ENCODE measurements at regions not wholly inside any gene's neighbourhood (a gene's known extent, or its start where the extent isn't known, plus 50 kb on each side); places are given as distances from the start of the nearest gene placed in this dataset.
A peak's percentile ranks its signal among the peaks of the same experiment; 100 is the strongest.

DNA sequence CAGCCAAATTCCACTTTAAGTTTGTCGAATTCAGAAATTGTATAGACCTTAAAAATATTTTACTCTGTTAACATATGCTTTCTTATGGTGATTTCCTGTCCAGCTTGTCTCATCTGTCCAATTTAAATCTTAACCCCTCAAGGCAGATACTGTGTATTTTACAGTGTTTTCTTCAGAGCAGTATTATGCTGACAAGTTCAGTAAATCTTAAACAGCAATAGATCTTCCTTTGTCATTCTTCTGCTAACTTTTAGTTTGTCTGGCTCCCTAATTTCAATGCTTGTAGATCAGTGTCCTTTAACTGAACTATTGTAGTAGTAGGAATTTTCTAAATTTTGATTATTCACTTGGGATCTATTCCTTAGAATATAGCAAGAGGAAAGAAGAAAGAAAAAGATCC, 52.8 kb upstream of the MEIS1 start:
- DNase-seq (ENCODE audit: low read depth, low spot score) = no peak
- in situ Hi-C loops (cut with HindIII; ENCODE audit: low pct_unique_long_range_greater_than_20kb, low sequenced_read_pairs) = no loop called here

DNA sequence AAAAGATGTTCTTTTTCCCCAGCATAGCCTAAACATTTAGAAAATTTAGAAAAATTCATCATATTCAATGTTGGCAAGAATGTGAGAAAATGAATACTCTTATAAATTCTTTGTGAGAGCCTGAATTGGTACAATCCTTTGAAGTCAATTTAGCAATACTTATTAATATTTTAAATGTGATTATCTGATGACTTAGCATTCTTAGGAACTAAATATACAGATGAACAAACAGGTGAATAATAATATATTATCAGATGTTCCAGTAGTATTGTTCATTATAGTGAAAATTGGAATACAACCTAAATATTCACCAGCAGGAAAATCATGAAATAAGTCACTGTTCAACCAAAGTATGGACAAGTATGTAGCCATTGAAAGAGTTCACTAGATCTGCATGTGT, 55.5 kb upstream of the MEIS1 start:
- DNase-seq (ENCODE audit: low read depth, low spot score) = no peak
- in situ Hi-C loops (cut with HindIII; ENCODE audit: low pct_unique_long_range_greater_than_20kb, low sequenced_read_pairs) = no loop called here

DNA sequence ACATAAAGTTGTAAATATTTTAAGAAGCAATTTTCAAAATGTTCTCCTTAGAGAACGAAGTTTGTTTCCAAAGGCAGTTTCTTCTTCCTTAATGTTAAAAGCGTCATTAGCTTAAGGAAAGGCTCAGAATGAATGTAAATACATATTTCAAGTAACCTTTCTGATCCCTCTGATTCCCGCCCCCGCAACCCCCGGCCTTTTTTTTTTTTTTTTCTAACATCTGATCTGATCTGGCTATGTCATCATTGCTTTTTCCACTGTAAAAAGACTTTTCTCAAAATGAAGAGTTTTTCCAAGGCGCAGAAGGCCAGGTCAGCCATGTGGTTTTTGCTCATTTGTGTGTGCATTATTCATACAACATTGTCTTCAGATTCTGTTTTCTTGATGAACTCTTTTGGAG, 57.1 kb upstream of the MEIS1 start:
- in situ Hi-C loops (cut with HindIII; ENCODE audit: low pct_unique_long_range_greater_than_20kb, low sequenced_read_pairs) = no loop called here
- no peak for DNase-seq (ENCODE audit: low read depth, low spot score)

DNA sequence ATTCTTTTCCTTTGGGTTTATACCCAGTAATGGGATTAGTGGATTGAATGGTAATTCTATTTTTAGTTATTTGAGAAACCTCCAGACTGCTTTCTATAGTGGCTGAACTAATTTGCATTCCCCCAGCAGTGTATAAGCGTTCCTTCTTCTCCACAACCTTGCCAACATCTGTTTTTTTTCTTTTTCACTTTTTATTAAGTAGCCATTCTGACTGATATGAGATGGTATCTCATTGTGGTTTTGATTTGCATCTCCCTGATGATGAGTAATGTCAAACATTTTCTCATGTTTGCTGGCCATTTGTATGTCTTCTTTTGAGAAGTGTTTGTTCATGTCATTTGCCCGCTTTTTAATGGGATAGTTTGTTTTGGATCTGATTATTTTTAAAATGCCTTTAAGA, 64.1 kb upstream of the MEIS1 start:
- no peak for DNase-seq (ENCODE audit: low read depth, low spot score)
- in situ Hi-C loops (cut with HindIII; ENCODE audit: low pct_unique_long_range_greater_than_20kb, low sequenced_read_pairs) = no loop called here

DNA sequence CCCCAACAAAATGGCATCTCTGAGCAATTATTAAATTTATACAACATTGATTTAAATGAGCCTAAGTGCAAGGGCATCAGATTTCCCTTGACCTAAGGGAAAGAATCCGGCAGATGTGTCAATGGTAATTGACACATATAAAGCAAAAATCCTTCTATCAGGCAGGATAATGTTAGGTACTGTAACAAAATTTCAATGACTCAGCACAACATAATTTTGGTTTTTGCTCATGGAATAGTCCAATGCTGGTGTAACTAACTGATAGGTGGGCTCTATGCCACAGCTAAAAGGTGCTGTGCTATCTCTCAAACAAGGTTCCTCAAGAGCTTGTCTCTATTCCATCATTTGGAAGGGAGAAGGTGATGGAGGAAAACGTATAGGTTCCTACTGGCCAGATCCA, 68.3 kb upstream of the MEIS1 start:
- no peak for DNase-seq (ENCODE audit: low read depth, low spot score)
- in situ Hi-C loops (cut with HindIII; ENCODE audit: low pct_unique_long_range_greater_than_20kb, low sequenced_read_pairs) = no loop called here

DNA sequence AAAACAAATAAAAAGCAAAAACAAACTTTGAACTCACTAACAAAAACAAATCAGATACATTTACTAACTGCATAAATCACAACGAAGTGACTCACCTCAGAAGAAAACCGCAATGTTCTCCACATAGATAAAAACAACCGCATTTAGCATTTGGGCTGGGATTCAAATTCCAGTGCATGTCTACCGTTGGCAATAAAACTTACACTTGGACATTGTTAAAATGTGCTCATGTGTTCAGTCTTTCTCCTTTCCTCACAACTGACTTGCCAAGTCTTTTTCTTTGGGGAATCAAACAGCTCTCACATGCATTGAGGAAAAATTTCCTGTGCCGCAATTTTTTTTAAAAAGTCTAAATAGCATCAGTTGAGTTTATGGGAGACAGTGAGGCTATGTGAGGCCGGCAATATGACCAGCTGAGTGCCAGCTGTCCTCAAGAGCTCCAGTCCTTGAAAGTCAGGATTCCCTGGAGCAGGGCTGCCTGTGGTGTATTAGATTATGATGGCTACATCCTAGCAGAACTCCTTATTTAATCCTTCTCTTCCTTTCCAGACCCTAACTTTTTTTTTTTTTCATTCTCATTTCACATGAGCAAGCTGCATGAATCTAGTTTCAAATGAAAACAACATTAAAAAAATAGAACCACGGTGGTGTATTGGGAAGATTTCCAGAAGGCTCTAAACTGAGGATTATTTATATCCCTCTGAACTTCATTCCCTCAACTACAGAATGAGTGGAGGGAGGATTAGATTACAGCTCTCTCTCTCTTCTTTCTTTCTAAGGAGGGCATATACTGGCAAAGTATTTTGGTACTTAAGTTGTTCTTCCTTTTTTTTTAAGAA, 70.2 kb upstream of the MEIS1 start:
- DNase-seq (ENCODE audit: low read depth, low spot score) = peak; percentile 94
- in situ Hi-C loops (cut with HindIII; ENCODE audit: low pct_unique_long_range_greater_than_20kb, low sequenced_read_pairs) = no loop called here

DNA sequence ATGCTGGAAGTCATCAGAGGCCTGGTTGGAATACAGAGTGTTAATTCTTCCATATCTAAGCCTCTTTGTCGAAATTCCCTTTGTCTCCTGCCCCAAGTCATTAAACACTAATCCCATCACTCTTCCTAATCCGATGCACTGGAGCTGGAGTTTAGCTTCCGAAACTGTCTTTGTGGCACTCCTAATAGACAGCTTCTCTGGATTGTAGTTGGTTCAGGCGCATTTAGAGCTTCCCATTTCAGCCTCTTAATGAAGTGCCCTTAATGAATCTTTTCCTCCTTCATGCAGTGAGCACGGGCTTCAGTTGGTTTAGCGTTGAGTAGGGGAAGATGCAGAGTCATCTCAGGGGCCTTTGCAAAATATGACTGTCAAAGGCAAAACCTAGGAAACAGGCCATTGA, 72.2 kb upstream of the MEIS1 start:
- in situ Hi-C loops (cut with HindIII; ENCODE audit: low pct_unique_long_range_greater_than_20kb, low sequenced_read_pairs) = no loop called here
- no peak for DNase-seq (ENCODE audit: low read depth, low spot score)

DNA sequence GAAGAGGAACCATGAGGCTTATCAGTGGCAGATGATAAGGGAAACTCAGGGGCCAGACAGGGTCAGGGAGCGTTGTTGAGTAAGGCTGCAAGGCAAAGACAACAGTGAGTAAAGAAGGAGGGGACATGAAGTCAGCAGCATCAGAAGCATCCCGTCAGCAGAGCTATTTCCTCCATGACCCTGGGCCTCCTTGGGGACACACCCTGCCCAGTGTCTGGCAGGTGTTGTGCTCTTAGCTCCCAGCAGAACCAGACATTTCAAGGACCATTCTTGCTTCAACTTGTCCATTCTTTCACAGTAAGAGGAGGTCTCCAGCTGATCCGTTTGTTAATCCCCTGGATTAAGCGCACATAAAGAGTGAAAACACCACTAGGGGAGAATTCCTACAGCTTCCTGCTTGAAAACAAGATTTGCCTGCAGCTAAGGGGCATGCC, 88.7 kb upstream of the MEIS1 start:
- in situ Hi-C loops (cut with HindIII; ENCODE audit: low pct_unique_long_range_greater_than_20kb, low sequenced_read_pairs) = no loop called here
- no peak for DNase-seq (ENCODE audit: low read depth, low spot score)

DNA sequence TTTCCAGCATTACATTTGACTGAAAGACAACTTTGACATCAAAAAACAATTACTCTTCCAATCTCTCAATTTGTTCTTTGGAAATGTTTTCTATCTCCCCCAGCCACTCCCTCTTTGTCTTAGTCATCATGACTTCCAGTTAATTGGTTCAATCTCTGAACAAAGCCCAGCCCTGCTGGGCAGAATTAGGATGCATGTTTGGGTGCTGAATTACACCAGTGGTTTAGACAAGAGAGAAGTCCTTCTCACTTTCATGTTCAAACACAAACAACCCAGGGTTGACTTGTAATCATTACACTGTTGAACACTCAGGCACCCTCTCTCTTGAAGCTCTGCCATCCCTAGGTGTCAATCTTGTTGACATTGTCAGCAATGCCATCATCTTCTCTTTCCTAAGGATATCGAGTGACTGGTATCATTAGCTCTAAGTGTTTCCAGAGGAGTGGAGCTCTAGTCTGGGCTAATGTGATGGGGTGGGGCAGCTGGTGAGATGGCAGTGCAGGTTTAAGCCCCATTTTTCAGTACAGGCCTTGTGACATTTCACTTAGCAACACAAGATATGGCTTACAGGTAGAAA, 90.8 kb upstream of the MEIS1 start:
- in situ Hi-C loops (cut with HindIII; ENCODE audit: low pct_unique_long_range_greater_than_20kb, low sequenced_read_pairs) = no loop called here
- no peak for DNase-seq (ENCODE audit: low read depth, low spot score)

DNA sequence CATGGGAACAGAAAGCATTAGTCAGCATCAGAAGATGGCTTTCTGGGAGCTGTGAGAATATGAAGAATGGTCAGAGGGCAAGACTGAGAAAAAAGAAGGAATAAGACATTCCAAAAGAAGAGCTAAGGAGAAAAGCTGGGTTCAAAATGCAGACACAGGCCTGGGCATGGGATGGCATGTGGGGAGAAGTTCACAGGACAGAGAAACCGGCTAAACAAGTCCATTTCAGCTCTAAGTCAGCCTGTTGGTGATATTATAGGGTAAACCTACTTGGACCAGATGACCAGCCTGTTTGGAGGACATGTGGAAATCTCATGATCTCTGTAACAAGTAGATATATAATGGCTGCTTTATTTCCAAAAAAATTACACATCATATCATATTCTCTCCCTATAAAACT, 91.7 kb upstream of the MEIS1 start:
- peak; percentile 55 for DNase-seq (ENCODE audit: low read depth, low spot score)
- in situ Hi-C loops (cut with HindIII; ENCODE audit: low pct_unique_long_range_greater_than_20kb, low sequenced_read_pairs) = no loop called here

DNA sequence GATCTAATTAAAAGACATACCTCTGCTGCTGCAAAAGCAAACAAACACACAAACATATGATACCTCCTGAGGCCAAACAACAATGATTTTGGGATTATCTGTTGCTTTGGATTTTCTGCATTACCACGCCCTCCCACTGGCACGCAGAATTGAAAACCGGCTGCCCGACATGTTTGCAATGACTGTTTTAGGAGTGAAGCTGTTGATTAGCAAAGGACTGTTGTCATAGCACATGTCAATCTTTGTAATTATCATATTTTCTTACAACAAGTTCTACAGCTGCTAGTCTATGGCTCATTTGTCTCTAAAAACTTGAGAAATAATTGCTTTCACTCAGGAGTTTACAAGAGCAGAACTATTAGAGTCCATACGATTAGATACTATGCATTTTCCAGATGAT, 94.4 kb upstream of the MEIS1 start:
- DNase-seq (ENCODE audit: low read depth, low spot score) = no peak
- in situ Hi-C loops (cut with HindIII; ENCODE audit: low pct_unique_long_range_greater_than_20kb, low sequenced_read_pairs) = no loop called here

DNA sequence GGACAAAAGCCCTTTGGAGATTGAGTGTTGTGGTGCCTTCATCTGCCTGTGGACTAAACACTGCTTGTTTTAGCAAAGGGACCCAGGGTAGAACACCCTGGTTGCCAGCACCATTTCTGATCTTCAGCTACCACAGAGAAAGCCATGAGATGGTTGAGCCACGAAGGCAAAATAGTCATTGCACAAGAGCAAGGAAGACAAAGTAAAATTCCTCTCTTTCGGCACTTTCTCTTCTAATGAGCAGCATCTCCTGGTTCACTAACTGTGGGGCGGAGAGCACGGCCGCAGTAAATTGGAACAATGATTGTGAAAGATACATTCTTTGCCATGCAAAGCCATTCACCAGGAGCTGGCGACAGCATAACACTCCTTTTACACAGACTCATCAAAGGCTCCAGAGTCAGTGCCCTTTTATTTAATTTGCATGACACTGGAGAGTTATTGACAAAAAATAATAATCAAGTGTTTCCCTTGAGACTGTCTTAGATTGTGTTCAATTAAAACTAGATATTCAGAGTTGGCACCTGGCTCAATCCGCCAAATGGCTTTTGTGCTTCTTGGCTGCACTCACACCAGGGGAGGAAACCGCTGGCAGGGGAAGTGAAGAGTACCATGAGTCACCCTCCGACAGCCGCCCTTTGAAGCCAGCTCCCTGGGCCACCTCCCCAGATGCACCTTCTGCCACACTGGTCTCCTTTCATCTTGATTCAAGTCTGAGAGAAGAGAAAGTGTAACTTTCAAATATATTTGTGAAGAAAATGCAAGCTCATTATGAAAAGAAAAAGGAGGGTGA, 100.5 kb upstream of the MEIS1 start:
- DNase-seq (ENCODE audit: low read depth, low spot score) = no peak
- in situ Hi-C loops (cut with HindIII; ENCODE audit: low pct_unique_long_range_greater_than_20kb, low sequenced_read_pairs) = no loop called here

DNA sequence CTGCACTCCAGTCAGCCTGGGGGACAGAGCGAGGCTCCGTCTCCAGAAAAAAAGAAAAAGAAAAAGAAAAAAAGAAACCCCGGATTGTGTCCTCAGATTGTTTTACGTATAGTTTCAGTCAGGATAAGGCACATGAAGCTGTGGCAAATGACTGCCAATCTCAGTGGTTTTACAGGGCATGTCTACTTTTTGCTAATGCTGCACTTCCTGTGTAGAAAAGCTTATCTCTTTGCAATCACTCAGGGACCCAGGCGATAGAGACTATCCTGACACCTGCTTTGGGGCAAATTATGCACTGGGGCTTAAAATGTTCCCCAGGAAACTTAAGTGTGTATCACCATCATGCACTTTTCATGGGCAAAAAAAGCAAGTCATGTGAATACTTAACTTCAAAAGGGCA, 103.7 kb upstream of the MEIS1 start:
- in situ Hi-C loops (cut with HindIII; ENCODE audit: low pct_unique_long_range_greater_than_20kb, low sequenced_read_pairs) = no loop called here
- no peak for DNase-seq (ENCODE audit: low read depth, low spot score)

DNA sequence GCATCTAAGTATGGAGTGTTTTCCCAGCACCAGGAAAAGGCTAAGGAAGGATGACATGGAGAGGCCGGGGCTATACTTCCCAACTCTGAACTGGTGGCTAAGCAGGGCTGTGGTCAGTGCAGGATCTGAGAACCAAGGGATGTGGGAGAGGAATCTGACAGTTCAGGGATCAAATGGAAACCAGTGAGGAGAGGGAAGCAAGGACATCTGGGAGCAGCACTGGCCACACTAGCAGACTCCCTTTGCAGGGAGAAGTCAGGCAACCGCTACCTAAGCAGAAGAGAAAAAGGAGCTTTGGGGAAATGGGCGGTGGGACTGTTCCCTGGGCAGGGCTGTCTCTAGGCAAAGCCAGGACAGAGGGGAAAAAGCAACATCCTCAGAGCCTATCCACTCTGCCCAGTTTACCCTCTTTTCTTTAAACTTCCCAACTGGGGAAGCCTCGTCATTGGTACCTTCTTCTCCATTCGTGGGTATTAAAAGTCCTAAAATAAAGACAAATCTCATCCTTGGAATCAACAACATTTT, 105.8 kb upstream of the MEIS1 start:
- in situ Hi-C loops (cut with HindIII; ENCODE audit: low pct_unique_long_range_greater_than_20kb, low sequenced_read_pairs) = no loop called here
- DNase-seq (ENCODE audit: low read depth, low spot score) = no peak

DNA sequence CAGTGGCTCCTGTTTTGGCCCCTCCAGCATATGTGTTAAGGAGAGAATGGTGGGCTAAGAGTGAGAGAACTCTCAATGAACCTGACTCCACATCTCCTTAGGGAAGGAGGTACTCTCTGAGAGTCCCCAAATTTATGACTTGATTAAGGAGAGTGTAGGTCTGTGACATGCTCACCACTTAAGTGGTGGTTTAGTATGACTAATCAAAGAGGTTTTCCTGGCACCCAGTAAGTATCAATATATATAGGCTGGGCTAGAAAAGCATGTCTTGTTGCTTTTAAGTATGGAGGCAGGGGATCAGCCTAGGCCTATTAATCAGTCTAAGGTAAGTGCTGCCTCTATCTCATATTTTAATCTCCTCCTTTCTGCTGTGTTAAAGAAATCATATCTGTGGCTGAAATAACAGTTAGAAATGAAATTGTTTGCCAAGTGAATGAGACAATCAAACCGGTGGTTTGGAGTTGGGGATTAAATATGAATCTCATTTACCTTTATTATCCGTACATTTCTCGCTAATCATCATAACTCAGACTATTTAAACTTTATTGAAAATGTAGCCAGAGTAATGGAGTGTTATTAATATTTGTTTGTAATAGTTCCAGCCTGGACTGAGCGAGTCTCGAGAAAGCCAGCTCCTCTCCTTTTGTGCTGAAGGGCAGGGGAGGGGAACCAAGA, 107.7 kb upstream of the MEIS1 start:
- in situ Hi-C loops (cut with HindIII; ENCODE audit: low pct_unique_long_range_greater_than_20kb, low sequenced_read_pairs) = no loop called here
- no peak for DNase-seq (ENCODE audit: low read depth, low spot score)

DNA sequence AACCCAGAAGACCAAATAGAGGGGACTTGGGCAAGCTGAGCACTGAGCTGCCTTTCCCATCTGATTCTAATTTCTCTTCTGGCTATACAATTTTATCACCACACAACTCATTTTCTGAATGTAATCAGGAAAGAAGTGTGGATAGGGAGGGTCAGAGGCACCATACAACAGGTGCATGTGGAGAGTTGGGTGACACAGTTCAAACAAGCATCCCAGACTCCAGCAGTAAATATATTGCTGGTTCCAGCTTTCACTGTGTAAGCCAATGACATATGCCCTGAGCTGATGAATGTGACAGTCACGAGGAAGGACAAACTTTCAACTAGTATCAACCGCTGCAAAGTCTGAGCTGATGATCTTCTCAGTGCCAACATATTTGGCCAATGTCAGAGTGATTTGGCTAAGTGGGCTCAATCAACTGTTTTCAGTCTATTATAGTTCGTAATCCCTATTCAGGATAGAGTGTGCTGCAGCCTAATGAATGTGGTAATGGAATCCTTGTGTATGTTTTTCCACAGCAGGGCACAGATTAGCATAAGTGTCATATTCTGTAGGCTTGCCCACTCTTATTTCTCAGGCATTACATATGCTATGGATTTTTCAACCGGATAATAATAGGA, 109.9 kb upstream of the MEIS1 start:
- in situ Hi-C loops (cut with HindIII; ENCODE audit: low pct_unique_long_range_greater_than_20kb, low sequenced_read_pairs) = no loop called here
- no peak for DNase-seq (ENCODE audit: low read depth, low spot score)

DNA sequence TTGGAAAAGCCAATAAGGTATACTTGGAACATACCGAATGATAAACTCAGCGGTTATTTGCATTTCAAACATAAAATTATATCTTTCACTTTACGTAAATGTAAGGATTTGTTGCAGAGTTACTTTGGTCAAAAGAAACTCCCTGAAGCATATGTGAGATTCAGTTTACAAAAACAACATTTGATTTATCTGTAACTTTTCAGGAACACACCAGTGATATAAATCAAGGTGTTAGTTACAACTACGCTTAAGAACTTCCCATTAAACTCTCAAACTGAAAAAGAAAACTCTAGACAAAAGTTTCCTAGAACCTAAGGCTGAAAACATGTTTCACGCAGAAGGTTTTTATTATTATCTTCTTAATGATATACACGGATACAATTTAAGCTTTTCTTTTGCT, 110.6 kb upstream of the MEIS1 start:
- in situ Hi-C loops (cut with HindIII; ENCODE audit: low pct_unique_long_range_greater_than_20kb, low sequenced_read_pairs) = no loop called here
- DNase-seq (ENCODE audit: low read depth, low spot score) = no peak

DNA sequence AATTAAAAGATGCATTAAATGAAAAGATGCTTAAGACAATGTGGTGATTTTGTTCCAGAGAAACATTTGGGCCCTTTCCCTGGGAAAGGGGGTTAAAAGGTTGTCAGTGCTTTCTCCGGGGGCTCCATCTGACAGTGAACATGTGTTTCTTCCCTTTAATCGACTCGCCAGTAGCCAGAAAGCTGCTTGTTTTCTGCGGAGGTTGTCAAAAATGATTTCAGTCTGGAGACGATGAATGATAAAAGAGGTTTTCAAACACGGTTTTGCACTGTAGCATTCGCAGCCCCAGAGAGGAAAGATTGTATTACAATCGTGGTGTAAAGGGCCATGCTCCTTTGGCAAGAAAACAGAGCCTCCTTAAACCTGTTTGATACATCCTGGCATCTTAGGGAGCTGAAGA, 111.5 kb upstream of the MEIS1 start:
- no peak for DNase-seq (ENCODE audit: low read depth, low spot score)

More for the DNA sequence above, 111.5 kb upstream of the MEIS1 start:
- in situ Hi-C loops (cut with HindIII; ENCODE audit: low pct_unique_long_range_greater_than_20kb, low sequenced_read_pairs) = no loop called here
